PC-9 (cell line): ENCODE measurements at regions not wholly inside any gene's neighbourhood (a gene's known extent, or its start where the extent isn't known, plus 50 kb on each side); places are given as distances from the start of the nearest gene placed in this dataset.

Experiments used
- CTCF ChIP-seq: fragments of 200-600 bp; sonication (generic); conservative IDR thresholded peaks from 2 replicates; pipeline ENCODE4 v1.6.1; 2017; ENCODE audit warnings: mixed run types, antibody characterized with exemption, mild to moderate bottlenecking, moderate library complexity
- EZH2 ChIP-seq: fragments of 200-600 bp; sonication (generic); IDR thresholded peaks from 2 replicates; pipeline ENCODE4 v1.8.0; 2017; ENCODE audit warnings: antibody characterized with exemption, low read depth

- no peak for TF ChIP-seq CTCF
- no peak for TF ChIP-seq EZH2
Observed at GRCh38 chr4:81919810-81920209, 448.1 kb upstream of the RASGEF1B start.
